ENCODE measurements at regions not wholly inside any gene's neighbourhood (a gene's known extent, or its start where the extent isn't known, plus 50 kb on each side); places are given as distances from the start of the nearest gene placed in this dataset.
A peak's percentile ranks its signal among the peaks of the same experiment; 100 is the strongest.

DNA sequence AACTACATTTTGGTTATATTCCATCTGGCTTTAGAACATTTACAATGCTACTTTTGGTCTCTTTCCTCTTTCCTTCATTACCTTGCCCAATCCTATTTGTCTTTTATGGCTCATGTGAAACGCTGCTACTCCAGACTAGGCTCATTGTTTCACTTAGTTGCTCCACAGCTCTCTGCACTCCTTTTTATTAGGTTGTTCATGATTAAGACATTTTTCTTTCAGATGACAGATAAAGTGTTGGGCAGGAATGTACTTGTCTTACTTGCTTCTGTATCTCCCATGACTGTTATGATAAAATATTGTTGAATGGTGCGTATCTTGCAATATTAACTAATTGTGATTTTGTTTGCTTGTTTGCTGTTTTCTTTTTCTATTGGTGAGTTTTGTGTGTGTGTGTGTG lies 1532.3 kb downstream of the KCNT2 start:
- no peak for DNase-seq (ENCODE audit: low spot score)

DNA sequence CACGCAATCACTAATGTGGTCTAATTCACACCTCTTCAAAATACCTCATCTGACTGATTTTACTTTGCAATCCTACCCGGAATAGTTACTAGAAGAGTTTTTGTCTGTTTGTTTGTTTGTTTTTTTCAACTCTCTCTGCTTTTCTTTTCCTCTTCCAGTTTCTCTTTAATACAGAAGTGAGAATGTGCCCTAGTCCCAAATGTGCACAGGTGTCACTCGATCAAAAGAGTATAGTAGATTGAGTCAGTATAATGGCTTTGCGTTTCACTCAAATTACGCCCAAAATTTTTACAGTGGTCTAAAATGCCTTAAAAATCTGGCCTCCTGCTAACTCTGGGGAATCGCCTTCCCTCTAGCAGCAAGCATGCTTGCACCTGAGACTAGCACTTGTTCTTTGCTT lies 1536.8 kb downstream of the KCNT2 start:
- DNase-seq (ENCODE audit: low spot score), result no peak

DNA sequence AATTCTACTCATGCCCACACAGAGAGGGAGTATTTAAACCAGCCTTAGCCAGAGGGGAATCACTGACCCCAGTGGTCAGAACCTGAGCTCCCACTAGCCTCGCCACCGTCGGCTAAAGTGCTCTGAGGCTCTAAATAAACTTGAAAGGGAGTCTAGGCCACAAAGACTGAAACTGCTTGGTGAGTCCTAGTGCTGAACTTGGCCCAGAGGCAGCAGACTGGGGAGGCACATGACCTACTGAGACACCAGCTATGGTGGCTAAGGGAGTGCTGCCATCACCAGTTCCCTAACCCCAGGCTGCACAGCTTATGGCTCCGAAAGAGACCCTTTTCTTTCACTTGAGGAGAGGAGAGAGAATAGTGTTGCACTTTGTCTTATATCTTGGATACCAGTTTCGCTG lies 1542.8 kb downstream of the KCNT2 start:
- no peak for DNase-seq (ENCODE audit: low spot score)

- no peak for DNase-seq (ENCODE audit: low spot score)
Measured at GRCh38 chr1:195064358-195064757, 1543.9 kb downstream of the KCNT2 start.

DNA sequence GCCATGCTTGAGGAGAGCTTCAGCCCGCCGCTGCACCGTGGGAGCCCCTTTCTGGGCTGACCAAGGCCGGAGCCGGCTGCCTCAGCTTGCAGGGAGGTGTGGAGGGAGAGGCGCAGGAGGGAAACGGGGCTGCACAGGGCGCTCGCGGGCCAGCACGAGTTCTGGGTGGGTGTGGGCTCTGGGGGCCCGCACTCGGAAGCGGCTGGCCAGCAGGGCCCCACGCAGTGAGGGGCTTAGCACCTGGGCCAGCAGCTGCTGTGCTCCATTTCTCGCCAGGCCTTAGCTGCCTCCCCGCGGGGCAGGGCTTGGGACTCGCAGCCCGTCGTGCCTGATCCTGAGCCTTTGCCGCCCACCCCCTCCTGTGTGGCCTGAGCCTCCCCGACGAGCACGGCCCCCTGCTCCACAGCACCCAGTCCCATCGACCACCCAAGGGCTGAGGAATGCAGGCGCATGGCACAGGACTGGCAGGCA lies 1554.0 kb downstream of the KCNT2 start:
- no peak for DNase-seq (ENCODE audit: low spot score)

DNA sequence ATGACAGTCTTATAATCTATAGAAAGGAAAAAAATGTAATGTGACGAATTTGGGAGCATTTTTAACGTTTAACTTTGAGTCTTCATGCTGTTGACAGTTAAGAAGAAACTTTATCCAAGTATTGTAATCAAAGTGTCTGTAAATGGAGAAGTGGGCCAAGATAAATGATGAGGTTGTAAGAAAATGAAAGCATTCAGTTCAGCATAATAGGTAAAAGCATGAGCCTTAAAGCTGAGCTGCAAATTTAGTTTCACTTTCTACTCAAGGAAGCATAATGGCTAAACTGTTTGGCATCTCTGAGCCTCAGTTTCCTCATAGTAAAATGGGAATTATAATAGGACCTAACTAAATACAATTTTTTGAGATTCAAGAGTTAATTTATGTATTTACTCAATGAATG lies 1554.8 kb downstream of the KCNT2 start:
- DNase-seq (ENCODE audit: low spot score), result peak; percentile 16

- DNase-seq (ENCODE audit: low spot score), result no peak
Measured at GRCh38 chr1:195047772-195048171, 1560.5 kb downstream of the KCNT2 start.

GRCh38 chr1:195045072-195045471 lies 1563.2 kb downstream of the KCNT2 start:
- no peak for DNase-seq (ENCODE audit: low spot score)

- DNase-seq (ENCODE audit: low spot score), result no peak
Measured at GRCh38 chr1:195030793-195031192, 1577.4 kb downstream of the KCNT2 start.

DNA sequence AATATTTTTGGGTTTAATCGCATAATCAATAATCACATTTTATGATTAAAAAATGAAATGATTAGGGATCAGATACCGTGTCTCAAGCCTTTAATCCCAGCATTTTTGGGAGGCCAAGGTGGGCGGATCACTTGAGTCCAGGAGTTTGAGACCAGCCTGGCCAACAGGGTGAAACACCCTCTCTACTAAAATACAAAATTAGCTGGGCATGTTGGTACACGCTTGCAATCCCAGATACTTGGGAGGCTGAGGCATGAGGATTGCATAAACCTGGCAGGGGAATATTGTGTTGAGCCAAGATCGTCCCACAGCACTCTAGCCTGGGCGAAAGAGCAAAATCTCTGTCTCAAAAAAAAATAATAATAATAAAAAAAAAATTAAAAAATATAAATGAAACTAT lies 1581.4 kb downstream of the KCNT2 start:
- no peak for DNase-seq (ENCODE audit: low spot score)

DNA sequence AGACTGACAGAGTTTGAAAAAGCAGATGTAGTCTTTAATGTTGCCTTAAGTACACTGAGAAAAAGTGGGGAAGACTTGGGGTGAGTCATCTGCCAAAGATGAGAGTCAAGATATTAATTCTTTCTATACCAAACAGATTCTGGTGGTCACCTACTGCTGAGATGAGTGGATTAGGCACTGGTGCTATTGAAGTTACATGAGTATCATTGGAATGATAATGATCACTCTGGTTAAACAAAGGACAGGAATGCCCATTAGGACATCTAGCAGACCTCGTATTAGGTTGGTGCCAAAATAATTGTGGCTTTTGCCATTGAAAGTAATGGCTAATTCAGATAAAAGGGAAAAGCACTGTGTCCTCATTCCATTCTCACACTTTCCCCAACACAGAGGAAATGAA lies 1588.9 kb downstream of the KCNT2 start:
- DNase-seq (ENCODE audit: low spot score), result no peak

- no peak for DNase-seq (ENCODE audit: low spot score)
Measured at GRCh38 chr1:195012995-195013394, 1595.2 kb downstream of the KCNT2 start.

DNA sequence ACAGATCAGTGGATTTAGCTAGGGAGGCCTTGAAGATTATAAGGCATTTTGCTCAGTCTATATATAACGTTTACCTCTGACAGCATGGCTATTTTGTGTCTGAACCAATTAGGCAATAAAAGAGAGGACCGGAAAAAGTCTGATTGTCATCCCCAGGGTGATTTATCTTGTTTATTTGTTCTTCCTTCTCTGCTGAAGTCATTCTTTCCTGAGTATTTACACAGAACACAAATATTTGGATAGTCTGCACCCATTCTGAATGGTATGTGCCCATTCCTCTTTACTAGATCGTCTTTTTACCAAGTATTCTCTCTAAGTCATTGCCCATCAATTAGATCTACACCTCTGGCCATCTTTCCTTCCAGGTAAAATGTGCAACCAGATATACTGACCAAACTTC lies 1602.9 kb downstream of the KCNT2 start:
- no peak for DNase-seq (ENCODE audit: low spot score)

GRCh38 chr1:194990483-194990882 lies 1617.8 kb downstream of the KCNT2 start:
- DNase-seq (ENCODE audit: low spot score), result no peak

GRCh38 chr1:194975913-194976312 lies 1632.3 kb downstream of the KCNT2 start:
- DNase-seq (ENCODE audit: low spot score), result no peak

GRCh38 chr1:194968916-194969315 lies 1639.3 kb downstream of the KCNT2 start:
- no peak for DNase-seq (ENCODE audit: low spot score)

- no peak for DNase-seq (ENCODE audit: low spot score)
Measured at GRCh38 chr1:194959795-194960194, 1648.4 kb downstream of the KCNT2 start.

DNA sequence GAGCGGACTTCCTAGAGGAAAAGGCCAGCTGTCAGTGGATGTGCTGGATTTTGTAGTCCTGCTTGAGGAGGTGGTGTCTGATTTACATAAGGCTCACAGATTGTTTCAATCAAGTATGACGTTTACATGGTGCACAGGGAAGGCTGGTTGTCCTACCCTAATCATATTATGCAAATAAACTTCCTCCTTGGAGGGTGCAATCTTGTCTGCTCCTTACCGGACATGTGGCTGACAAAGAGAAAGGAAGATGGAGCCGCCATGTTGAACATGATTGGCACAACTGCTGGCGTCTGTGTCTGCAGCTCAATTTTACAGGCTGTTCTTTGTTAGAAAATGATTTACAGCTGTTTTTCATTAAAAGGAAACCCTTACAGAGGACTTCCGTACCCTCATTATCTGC lies 1656.1 kb downstream of the KCNT2 start:
- DNase-seq (ENCODE audit: low spot score), result no peak

DNA sequence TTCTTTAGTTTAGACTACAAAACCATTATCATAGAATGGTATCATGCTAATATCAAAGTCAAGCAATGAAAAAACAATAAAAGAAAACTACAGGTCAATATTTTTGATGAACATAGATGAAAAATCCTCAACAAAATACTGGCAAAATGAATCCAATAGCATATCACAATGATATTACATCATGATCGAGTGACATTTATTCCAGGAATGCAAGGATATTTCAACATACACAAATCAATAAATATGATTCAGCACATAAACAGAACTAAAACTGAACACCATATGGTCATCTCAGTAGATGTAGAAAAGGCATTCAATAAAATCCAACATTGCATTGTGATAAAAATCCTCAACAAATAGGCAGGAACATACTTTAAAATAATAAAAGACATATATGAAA lies 1657.7 kb downstream of the KCNT2 start:
- no peak for DNase-seq (ENCODE audit: low spot score)

GRCh38 chr1:194940336-194941030 lies 1667.8 kb downstream of the KCNT2 start:
- DNase-seq (ENCODE audit: low spot score), result no peak

DNA sequence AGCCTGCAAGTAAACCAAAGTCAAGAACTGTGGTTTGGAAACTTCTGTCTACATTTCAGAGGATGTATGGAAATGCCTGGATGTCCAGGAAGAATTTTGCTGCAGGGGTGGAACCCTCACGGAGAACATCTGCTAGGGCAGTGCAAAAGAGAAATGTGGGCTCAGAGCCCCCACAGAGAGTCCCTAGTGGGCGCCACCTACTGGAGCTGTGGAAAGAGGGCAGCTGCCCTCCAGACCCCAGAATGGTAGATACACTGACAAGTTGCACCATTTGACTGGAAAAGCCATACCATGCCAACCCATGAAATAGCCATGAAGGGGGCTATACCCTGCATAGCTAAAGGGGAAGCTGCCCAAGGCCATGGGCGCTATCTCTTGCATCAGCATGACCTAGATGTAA lies 1672.4 kb downstream of the KCNT2 start:
- no peak for DNase-seq (ENCODE audit: low spot score)

DNA sequence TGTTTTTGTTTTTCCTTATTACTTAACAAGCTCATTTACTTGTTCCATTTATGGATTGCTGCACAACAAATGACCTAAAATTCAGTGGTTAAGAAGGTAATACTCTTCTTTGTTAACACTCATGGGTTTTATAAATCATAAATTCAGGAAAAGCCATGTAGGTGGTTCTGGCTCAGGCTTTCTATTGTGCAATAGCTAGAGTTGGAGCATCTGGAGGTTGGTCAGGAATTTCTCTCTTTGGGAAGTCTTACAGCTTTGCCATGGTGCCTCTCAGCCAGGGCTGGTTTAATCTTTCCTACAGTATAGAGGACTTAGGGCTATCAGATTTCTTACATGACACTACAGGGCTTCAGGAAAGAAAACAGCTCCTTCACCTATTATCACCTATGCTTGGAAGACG lies 1677.1 kb downstream of the KCNT2 start:
- DNase-seq (ENCODE audit: low spot score), result no peak

DNA sequence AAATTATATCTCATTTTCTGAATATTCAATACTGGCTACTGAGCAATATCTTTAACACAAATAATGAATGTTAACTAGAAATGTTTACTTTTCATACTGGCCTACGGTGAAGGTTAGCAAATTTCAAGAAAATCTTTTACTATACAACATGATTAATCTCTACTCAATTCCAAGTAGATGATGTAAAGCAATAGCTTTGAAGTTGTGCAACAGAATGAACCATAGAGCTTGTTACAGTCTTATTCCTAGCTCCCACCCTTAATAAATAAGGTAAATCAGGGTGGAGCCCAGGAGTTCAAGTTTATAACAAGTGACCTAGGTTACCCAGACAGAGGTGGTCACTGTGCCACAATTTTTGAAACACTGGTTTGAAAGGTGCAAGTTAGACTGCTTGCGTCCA lies 1678.1 kb downstream of the KCNT2 start:
- no peak for DNase-seq (ENCODE audit: low spot score)

GRCh38 chr1:194929357-194929756 lies 1678.9 kb downstream of the KCNT2 start:
- DNase-seq (ENCODE audit: low spot score), result no peak

DNA sequence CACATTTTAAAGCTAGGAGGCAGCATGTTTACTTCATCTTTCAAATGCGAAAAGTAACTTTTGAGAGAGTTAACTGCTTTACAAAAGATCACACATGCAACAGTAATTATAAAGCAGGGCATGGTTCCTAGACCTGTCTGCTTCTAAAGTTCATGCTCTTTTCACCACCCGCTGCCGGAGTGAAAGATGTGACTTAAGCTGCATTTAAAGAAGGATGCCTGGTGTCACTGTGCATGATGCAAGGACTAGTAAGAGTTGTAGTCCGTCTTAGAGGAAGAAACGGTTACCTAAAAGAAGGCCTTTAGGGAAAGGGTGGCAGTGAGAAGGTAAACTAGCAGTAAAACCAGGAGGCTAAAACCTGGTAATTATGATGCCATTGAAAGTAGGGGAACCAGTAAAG lies 1689.1 kb downstream of the KCNT2 start:
- no peak for DNase-seq (ENCODE audit: low spot score)
